Pancreas (tissue), 10 donors: ENCODE measurements at regions not wholly inside any gene's neighbourhood (a gene's known extent, or its start where the extent isn't known, plus 50 kb on each side); places are given as distances from the start of the nearest gene placed in this dataset.
"Not testable (repeated sequence)": the region's sequence is repeated elsewhere in the genome, so short reads cannot be mapped to it uniquely, and the experiment has no call there.

Experiments used
- ATAC-seq, 4 donors: fragments of 200-7000 bp; cut with Tn5 transposase; one replicate each; pipeline versions ENCODE4 v1.8.0 to v1.9.1; 2020; ENCODE audit warnings: mild to moderate bottlenecking in 4 of 4, moderate library complexity in 4 of 4
- DNase-seq, 6 donors: peaks; one replicate each; pipeline ENCODE4 v3.0.0-alpha.2; 2020
- FAIRE-seq: peaks from 2 replicates; lab custom pipeline; 2012; peaks lifted over from hg19 to GRCh38; lab: Jason Lieb, UNC
- H3K27ac ChIP-seq, 4 donors: fragments of 200-600 bp; sonication (generic); 1 replicate in 3 of 4; 2 replicates in 1 of 4; pipeline versions ENCODE4 v1.5.0 to v1.8.0; 2020
- H3K27me3 ChIP-seq, 4 donors: fragments of 200-600 bp; one replicate each; pipeline ENCODE4 v1.8.0; 2021
- H3K36me3 ChIP-seq, 3 donors: fragments of 200-600 bp; sonication (generic) in 1 of 3; one replicate each; pipeline versions ENCODE4 v1.5.0 to v1.8.0; 2020 to 2021
- H3K4me1 ChIP-seq, 3 donors: fragments of 200-600 bp; one replicate each; pipeline ENCODE4 v1.8.0; 2021
- H3K4me3 ChIP-seq, 4 donors: fragments of 200-600 bp; sonication (generic) in 2 of 4; one replicate each; pipeline versions ENCODE4 v1.5.0 to v1.8.0; 2020 to 2021
- H3K9me3 ChIP-seq, 4 donors: fragments of 200-600 bp; one replicate each; pipeline ENCODE4 v1.8.0; 2021
- WGBS, 2 donors: extraction: QIAGEN DNeasy Blood & Tissue Kit; methylation state at CpG; one replicate each; pipeline ENCODE4 v1.1.7; 2013; 5-methylcytosine and 5-hydroxymethylcytosine counted together
- intact Hi-C, 3 donors: fragments of 100-400 bp; cut with DNase I; formaldehyde crosslinking; loops; one replicate each; pipeline versions ENCODE4 v1.11.1 to v1.14.2; 2022
- TF ChIP-seq, protein P1 (sequence below), 4 donors: fragments of 200-600 bp; sonication (generic) in 3 of 4; IDR thresholded peaks; one replicate each; pipeline versions ENCODE4 v1.5.0 to v1.8.0; 2021; ENCODE audit warnings: antibody characterized with exemption in 4 of 4
- donor health status: healthy with polysubstance abuse.
- donor health status: DM: no; HTN: no; CAD: no; lungs with moderate emphysema.
- donor health status: DM: no; HTN: no; CAD: no.
- donor health status: control.
- donor health status: control.
- donor health status: Bipolar disorder and iron deficiency.
- donor health status: DM: yes; HTN: yes; CAD: no.
- donor health status: DM: no; HTN: no; CAD: no.
- donor health status: DM: no; HTN: no; CAD: no.
- donor health status: DM: yes; HTN: yes; CAD: no.

DNA sequence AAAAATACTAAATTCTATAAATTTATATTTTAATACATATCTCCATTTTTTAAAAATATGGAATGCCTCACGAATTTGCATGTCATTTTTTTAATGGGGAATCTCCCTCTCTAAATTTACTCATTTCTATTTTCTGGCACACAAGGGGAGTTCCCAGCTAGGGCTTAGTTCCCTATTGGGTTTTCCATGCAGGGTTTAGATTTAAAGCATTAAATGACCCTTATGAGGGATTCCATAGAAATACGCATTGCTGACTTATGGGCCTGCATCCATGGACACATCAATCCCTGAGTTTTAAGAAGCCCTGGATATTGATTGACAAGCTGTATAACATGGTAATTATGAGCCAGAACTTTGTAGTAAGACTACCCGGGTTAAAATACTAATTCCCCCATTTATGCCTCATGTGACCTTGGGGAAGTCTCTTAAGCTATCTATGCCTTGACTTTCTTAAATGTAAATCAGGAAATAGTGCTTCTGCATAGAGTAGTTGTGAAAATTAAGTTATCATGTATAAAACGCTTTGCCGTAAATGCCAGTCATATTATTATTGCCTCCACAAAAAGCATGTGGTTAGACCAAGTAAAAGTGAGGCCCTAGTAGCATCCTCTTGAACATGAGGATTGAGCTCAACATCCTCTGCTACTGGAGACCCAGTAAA, 78.8 kb upstream of the ANKRD1 start:
- TF ChIP-seq, protein P1, sequence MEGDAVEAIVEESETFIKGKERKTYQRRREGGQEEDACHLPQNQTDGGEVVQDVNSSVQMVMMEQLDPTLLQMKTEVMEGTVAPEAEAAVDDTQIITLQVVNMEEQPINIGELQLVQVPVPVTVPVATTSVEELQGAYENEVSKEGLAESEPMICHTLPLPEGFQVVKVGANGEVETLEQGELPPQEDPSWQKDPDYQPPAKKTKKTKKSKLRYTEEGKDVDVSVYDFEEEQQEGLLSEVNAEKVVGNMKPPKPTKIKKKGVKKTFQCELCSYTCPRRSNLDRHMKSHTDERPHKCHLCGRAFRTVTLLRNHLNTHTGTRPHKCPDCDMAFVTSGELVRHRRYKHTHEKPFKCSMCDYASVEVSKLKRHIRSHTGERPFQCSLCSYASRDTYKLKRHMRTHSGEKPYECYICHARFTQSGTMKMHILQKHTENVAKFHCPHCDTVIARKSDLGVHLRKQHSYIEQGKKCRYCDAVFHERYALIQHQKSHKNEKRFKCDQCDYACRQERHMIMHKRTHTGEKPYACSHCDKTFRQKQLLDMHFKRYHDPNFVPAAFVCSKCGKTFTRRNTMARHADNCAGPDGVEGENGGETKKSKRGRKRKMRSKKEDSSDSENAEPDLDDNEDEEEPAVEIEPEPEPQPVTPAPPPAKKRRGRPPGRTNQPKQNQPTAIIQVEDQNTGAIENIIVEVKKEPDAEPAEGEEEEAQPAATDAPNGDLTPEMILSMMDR (IDR thresholded peaks at IDR 0.05): no peak
- Histone ChIP-seq H3K4me1 (no peaks in the 10 kb centered on the region), H3K4me3 (no peak overlapping the region), H3K27ac (no peak overlapping the region), H3K27me3 (peaks cover 0 to 5% (median 0%) of the 10 kb centered on the region in 4 donors), H3K36me3 (no peaks in the 10 kb centered on the region), H3K9me3 (no peaks in the 10 kb centered on the region)
- intact Hi-C loops: loop anchor here in 2 of 3 donors (10.0 kb wide), 1 partner anchor 255 kb away; no protein-coding TSS in a partner anchor
- WGBS, 2 donors: 74 to 80% methylated on average over 5 of the region's 5 CpGs
- ATAC-seq (no peak), FAIRE-seq (no peak), DNase-seq (no peak)

DNA sequence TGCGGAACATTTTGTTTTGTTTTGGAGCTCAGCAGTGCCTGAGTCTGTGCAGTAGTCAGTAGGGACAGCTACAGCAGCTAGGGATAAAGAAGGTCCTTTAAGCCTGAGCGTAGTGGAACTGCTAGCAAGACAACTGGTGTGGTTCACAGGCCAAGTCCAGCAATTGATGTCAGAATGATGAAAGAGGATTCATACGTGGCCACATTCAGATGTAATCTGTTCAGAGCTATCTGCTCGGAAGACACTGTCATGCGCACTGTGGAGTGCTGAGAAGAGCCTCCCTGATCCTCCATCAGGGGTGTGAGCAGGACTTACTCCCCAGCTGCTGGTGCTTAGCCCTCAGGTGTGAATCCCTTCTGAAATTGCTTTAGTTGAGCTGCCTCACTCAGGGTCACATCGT, 79.6 kb upstream of the ANKRD1 start:
- Histone ChIP-seq H3K4me3 (no peak overlapping the region), H3K27ac (no peak overlapping the region), H3K9me3 (no peaks in the 10 kb centered on the region), H3K27me3 (no peaks in the 10 kb centered on the region), H3K36me3 (no peaks in the 10 kb centered on the region), H3K4me1 (no peaks in the 10 kb centered on the region)
- no peak for FAIRE-seq
- no peak for DNase-seq
- 74 to 81% methylated on average over 6 of the region's 6 CpGs for WGBS, 2 donors
- intact Hi-C loops: loop anchor here in 2 of 3 donors (10.0 kb wide), 1 partner anchor 254 kb away; no protein-coding TSS in a partner anchor
- TF ChIP-seq, protein P1 (IDR thresholded peaks at IDR 0.05): no peak
- ATAC-seq: no peak

DNA sequence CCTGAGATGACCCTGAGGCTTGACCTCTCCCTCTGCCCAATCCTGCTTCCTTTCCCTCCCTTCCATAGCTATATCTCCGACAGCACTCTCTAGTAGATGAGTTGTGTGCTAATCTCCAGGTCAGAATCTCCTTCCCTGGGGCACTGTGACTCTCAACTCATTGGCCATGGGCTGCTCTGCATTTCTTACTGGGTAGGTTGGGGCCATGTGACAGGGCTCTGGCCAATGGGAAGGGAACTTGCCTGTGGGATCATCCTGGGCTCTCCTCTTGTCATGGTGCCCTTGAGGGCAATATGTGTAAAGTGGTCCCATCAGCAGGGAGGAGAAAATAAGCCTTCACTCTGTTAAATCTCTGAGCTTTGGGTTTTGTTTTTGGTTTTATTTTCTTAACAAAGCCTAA, 80.1 kb upstream of the ANKRD1 start:
- FAIRE-seq: no peak

DNA sequence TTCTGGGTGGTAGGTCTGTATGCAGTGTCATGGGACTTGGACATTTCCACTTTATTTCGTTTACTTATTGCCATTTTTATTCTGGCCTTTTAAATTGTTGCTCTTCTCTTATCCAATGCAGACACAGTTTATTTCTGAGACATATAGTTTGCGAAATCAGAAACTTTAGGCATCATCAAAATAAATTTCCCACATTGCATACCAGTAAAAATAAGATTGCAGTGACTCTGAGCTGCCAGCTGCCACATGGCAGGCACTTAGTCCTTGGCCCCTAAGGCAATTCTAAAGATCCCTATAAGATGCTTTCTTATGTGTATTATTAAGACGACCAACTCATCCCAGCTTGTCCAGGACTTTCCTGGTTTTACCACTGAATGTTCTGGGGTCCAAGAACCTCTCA, 81.8 kb upstream of the ANKRD1 start:
- H3K27ac ChIP-seq: no peak overlapping the region
- no peak for FAIRE-seq
- H3K4me3 ChIP-seq: no peak overlapping the region
- no peaks in the 10 kb centered on the region for H3K4me1 ChIP-seq
- no peaks in the 10 kb centered on the region for H3K36me3 ChIP-seq
- H3K9me3 ChIP-seq: no peaks in the 10 kb centered on the region
- H3K27me3 ChIP-seq: no peaks in the 10 kb centered on the region
- 72 to 73% methylated on average over 3 of the region's 3 CpGs for WGBS, 2 donors
- TF ChIP-seq, protein P1 (IDR thresholded peaks at IDR 0.05): no peak
- no peak for ATAC-seq
- intact Hi-C loops: loop anchor here in 2 of 3 donors (10.0 kb wide), 1 partner anchor 252 kb away; no protein-coding TSS in a partner anchor
- DNase-seq: no peak

More for the DNA sequence above, 80.1 kb upstream of the ANKRD1 start:
- no peak for DNase-seq
- H3K4me1 ChIP-seq: no peaks in the 10 kb centered on the region
- no peaks in the 10 kb centered on the region for H3K36me3 ChIP-seq
- H3K4me3 ChIP-seq: no peak overlapping the region
- no peak for ATAC-seq
- TF ChIP-seq, protein P1 (IDR thresholded peaks at IDR 0.05): no peak
- H3K9me3 ChIP-seq: no peaks in the 10 kb centered on the region
- H3K27me3 ChIP-seq: no peaks in the 10 kb centered on the region
- WGBS, 2 donors: 86 to 100% methylated on average over 1 of the region's 1 CpG
- no peak overlapping the region for H3K27ac ChIP-seq
- intact Hi-C loops: loop anchor here in 2 of 3 donors (10.0 kb wide), 1 partner anchor 254 kb away; no protein-coding TSS in a partner anchor

DNA sequence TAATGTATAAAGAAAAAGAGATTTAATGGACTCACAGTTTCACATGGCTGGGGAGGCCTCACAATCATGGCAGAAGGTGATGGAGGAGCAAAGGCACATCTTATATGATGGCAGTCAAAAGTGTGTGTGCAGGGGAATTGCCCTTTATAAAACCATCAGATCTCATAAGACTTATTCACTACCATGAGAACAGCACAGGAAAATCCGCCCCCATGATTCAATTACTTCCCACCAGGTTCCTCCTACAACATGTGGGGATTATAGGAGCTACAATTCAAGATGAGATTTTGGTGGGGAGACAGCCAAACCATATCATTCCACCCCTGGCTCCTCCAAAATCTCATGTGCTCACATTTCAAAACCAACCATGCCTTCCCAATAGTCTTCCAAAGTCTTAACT, 82.5 kb upstream of the ANKRD1 start:
- not testable (repeated sequence) for ATAC-seq, H3K9me3 ChIP-seq, H3K27ac ChIP-seq, H3K4me1 ChIP-seq, DNase-seq, H3K4me3 ChIP-seq, H3K36me3 ChIP-seq, FAIRE-seq, H3K27me3 ChIP-seq
- 86 to 93% methylated on average over 1 of the region's 1 CpG for WGBS, 2 donors
- intact Hi-C loops: loop anchor here in 2 of 3 donors (10.0 kb wide), 1 partner anchor 251 kb away; no protein-coding TSS in a partner anchor

DNA sequence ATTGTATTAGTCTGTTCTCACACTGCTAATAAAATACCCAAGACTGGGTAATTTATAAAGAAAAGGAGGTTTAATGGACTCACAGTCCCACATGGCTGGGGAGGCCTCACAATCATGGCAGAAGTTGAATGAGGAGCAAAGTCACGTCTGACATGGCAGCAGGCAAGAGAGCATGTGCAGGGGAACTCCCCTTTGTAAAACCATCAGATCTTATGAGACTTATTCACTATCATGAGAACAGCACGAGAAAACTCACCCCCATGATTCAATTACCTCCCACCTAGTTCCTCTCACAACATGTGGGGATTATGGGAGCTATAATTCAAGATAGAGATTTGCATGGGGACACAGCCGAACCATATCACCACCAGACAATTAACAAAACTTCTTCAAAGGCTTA, 84.4 kb upstream of the ANKRD1 start:
- DNase-seq, FAIRE-seq, H3K9me3 ChIP-seq, H3K27me3 ChIP-seq, H3K4me1 ChIP-seq, H3K27ac ChIP-seq, H3K4me3 ChIP-seq, H3K36me3 ChIP-seq, ATAC-seq: not testable (repeated sequence)
- intact Hi-C loops: loop anchor here in 2 of 3 donors (10.0 kb wide), 1 partner anchor 250 kb away; no protein-coding TSS in a partner anchor
- 75 to 88% methylated on average over 3 of the region's 3 CpGs for WGBS, 2 donors
